ENCODE measurements at regions not wholly inside any gene's neighbourhood (a gene's known extent, or its start where the extent isn't known, plus 50 kb on each side); places are given as distances from the start of the nearest gene placed in this dataset.

GRCh38 chr7:79837915-79838314 is 296.7 kb upstream of the GNAI1 start:
- TF ChIP-seq CTCF (IDR thresholded peaks at IDR 0.05) (no peak), POLR2A (IDR thresholded peaks at IDR 0.05) (no peak)
